ENCODE measurements at regions not wholly inside any gene's neighbourhood (a gene's known extent, or its start where the extent isn't known, plus 50 kb on each side); places are given as distances from the start of the nearest gene placed in this dataset.

DNA sequence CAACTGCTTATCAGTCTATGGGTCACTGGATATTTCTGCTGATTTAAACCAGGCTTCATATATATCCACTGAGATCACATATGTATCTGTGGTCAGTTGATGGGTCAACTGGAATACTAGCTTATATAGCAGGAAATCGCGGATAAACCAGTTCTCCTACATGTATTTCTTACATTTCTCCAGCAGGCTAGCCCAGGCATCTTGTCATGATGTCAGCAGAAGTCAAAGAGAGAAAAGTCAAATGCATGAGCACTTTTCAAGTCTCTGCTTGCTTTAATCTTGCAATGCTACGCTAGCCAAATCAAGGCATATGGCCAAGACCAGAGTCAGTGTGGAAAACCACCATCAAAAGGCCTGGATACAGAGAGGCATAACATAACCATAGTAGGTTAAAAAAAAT lies 1008.8 kb upstream of the DIAPH2 start:
- H3K4me3 ChIP-seq (ENCODE audit: extremely low read depth, insufficient read depth, low read length, poor library complexity, severe bottlenecking): no peak overlapping the region
- no peaks in the 10 kb centered on the region for H3K9me3 ChIP-seq (ENCODE audit: control insufficient read depth, low read length)
- no CpG with 5 or more reads among the region's 3 CpGs for WGBS, 2 experiments (ENCODE audit: insufficient coverage in 2 of 2)
- no peaks in the 10 kb centered on the region for H3K4me1 ChIP-seq (ENCODE audit: control insufficient read depth, insufficient read depth, low read length, poor library complexity, severe bottlenecking)
- no peaks in the 10 kb centered on the region for H3K36me3 ChIP-seq (ENCODE audit: control insufficient read depth, insufficient read depth, low read length)
- no peak overlapping the region for H3K27ac ChIP-seq (ENCODE audit: low read depth, low read length, severe bottlenecking)

DNA sequence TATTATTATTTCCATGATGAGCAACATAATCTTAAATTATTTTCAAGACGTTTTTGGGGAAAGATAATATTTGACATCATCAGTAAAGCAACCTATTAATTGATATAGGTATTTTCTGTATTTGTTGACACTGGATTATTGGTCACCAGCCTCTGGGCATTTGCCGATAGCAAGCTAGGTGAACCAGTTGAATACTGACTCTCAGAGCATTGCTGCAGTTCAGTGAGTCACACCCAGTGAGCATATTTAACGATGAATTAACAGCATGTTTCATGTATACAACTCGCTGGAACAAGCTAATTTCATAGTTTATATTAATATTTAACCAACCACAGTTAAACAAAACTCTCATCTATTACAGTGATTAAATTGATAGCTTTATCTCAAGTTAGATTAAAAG lies 1006.0 kb upstream of the DIAPH2 start:
- Histone ChIP-seq H3K36me3 (ENCODE audit: control insufficient read depth, insufficient read depth, low read length) (no peaks in the 10 kb centered on the region), H3K4me1 (ENCODE audit: control insufficient read depth, insufficient read depth, low read length, poor library complexity, severe bottlenecking) (no peaks in the 10 kb centered on the region), H3K4me3 (ENCODE audit: extremely low read depth, insufficient read depth, low read length, poor library complexity, severe bottlenecking) (no peak overlapping the region), H3K9me3 (ENCODE audit: control insufficient read depth, low read length) (no peaks in the 10 kb centered on the region), H3K27ac (ENCODE audit: low read depth, low read length, severe bottlenecking) (no peak overlapping the region)
- 100% methylated on average over 1 of the region's 4 CpGs for WGBS, 2 experiments (ENCODE audit: insufficient coverage in 2 of 2)

DNA sequence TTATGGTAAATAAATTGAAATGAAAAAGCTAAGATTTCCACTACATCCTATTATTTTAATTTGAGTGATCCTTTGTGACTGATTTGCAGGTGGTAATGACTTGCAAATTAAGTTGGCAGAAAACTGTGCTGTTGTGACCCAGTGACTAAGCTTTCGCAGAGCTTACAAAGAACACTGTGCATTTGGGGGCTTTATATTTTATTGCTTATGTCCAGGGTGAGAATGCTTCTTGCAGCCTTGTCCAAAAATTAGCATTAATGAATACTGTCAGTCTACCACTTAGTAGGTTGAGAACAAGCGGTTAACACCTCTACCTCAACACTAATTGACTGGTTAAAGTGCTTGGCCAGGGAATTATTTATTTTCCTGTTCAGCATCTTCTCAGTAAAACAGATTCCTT lies 991.3 kb upstream of the DIAPH2 start:
- Histone ChIP-seq H3K9me3 (ENCODE audit: control insufficient read depth, low read length) (no peaks in the 10 kb centered on the region), H3K4me3 (ENCODE audit: extremely low read depth, insufficient read depth, low read length, poor library complexity, severe bottlenecking) (no peak overlapping the region), H3K36me3 (ENCODE audit: control insufficient read depth, insufficient read depth, low read length) (no peaks in the 10 kb centered on the region), H3K27ac (ENCODE audit: low read depth, low read length, severe bottlenecking) (no peak overlapping the region), H3K4me1 (ENCODE audit: control insufficient read depth, insufficient read depth, low read length, poor library complexity, severe bottlenecking) (no peaks in the 10 kb centered on the region)
- no CpG with 5 or more reads among the region's 2 CpGs for WGBS, 2 experiments (ENCODE audit: insufficient coverage in 2 of 2)

DNA sequence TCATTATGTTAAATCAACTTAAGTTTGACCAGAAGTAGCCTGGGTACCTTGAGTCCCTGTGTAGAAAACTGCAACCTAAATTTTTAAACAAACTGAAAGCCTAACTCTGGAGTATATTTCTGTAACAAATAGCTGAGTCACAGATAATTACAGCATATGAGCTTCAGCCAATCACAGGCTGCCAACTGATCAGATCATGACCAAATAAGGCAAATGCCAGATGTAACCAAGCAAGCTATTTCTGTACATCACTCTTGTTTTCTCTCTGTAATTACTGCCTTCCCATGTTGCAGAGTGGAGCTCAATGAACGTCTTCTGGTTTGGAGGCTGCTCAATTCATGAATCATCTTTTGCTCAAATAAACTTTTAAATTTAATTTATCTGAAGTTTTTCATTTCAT lies 980.9 kb upstream of the DIAPH2 start:
- Histone ChIP-seq H3K9me3 (ENCODE audit: control insufficient read depth, low read length) (no peaks in the 10 kb centered on the region), H3K27ac (ENCODE audit: low read depth, low read length, severe bottlenecking) (no peak overlapping the region), H3K4me1 (ENCODE audit: control insufficient read depth, insufficient read depth, low read length, poor library complexity, severe bottlenecking) (no peaks in the 10 kb centered on the region), H3K36me3 (ENCODE audit: control insufficient read depth, insufficient read depth, low read length) (no peaks in the 10 kb centered on the region), H3K4me3 (ENCODE audit: extremely low read depth, insufficient read depth, low read length, poor library complexity, severe bottlenecking) (no peak overlapping the region)
- WGBS, 2 experiments (ENCODE audit: insufficient coverage in 2 of 2): no CpG with 5 or more reads among the region's 1 CpG

DNA sequence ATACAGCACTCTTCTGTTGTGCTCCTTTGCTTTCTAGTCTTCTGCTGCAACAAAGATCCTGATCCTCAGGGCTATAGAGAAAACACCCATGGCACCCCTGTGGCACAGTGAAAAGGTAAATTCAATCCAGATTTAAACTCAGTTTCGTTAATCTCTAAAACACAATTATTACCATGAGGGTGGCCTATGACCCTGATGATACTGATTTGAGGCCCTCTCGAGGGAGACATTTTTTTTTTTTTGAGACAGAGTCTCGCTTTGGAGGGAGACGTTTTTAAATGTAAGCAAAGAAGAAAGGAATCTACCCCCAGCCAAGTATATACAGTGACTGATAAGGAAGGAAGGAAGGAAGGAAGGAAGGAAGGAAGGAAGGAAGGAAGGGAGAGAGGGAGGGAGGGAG lies 967.8 kb upstream of the DIAPH2 start:
- WGBS, 2 experiments (ENCODE audit: insufficient coverage in 2 of 2): no CpG with 5 or more reads among the region's 4 CpGs
- no peak overlapping the region for H3K27ac ChIP-seq (ENCODE audit: low read depth, low read length, severe bottlenecking)

DNA sequence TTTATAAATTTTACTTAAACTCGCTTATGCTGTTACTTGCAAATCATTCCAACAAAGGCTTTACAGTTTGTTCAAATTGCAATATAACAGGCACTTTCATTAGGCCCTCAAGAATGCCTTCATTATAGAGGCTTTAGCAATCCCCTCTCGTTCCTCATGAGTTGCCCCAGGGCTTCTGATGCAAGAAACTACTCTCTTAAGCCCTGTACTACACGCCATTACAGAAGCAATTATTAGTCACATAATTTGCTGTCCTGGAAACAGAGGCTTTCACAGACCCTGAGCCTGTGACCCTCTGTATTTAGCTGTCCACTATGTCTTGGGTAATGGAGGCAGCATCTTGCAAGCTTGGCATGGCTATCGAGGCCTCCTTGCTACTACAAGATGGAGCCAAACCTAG lies 965.9 kb upstream of the DIAPH2 start:
- Histone ChIP-seq H3K4me1 (ENCODE audit: control insufficient read depth, insufficient read depth, low read length, poor library complexity, severe bottlenecking) (no peaks in the 10 kb centered on the region), H3K27ac (ENCODE audit: low read depth, low read length, severe bottlenecking) (no peak overlapping the region), H3K9me3 (ENCODE audit: control insufficient read depth, low read length) (no peaks in the 10 kb centered on the region), H3K4me3 (ENCODE audit: extremely low read depth, insufficient read depth, low read length, poor library complexity, severe bottlenecking) (no peak overlapping the region), H3K36me3 (ENCODE audit: control insufficient read depth, insufficient read depth, low read length) (no peaks in the 10 kb centered on the region)
- WGBS, 2 experiments (ENCODE audit: insufficient coverage in 2 of 2): 71 to 94% methylated on average over 1 to 2 of the region's 4 CpGs

More for the DNA sequence above, 967.8 kb upstream of the DIAPH2 start:
- Histone ChIP-seq H3K36me3 (ENCODE audit: control insufficient read depth, insufficient read depth, low read length) (no peaks in the 10 kb centered on the region), H3K9me3 (ENCODE audit: control insufficient read depth, low read length) (no peaks in the 10 kb centered on the region), H3K4me3 (ENCODE audit: extremely low read depth, insufficient read depth, low read length, poor library complexity, severe bottlenecking) (no peak overlapping the region), H3K4me1 (ENCODE audit: control insufficient read depth, insufficient read depth, low read length, poor library complexity, severe bottlenecking) (no peaks in the 10 kb centered on the region)

DNA sequence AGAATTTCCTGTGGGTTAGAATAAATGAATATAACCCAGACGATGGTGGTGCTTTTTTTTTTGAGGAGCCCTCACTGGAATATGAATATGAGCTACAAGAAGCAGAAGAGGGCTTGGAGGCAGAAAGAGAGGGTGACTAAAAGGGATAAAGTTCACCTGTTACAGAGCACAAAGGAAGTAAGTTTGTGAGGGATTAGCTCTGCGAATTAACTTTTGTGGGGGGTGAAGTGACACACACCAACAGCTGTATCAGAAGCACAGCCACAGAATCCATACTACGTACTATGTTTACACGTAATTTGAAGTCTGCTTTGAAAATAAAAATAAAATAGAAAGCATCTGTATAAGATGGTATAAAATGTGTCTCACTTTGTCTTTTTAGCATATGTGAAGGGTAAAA lies 963.6 kb upstream of the DIAPH2 start:
- 100% methylated on average over 1 of the region's 4 CpGs; no CpG with 5 or more reads in 1 of the 2 experiments for WGBS, 2 experiments (ENCODE audit: insufficient coverage in 2 of 2)
- H3K36me3 ChIP-seq (ENCODE audit: control insufficient read depth, insufficient read depth, low read length): no peaks in the 10 kb centered on the region
- no peaks in the 10 kb centered on the region for H3K4me1 ChIP-seq (ENCODE audit: control insufficient read depth, insufficient read depth, low read length, poor library complexity, severe bottlenecking)
- H3K4me3 ChIP-seq (ENCODE audit: extremely low read depth, insufficient read depth, low read length, poor library complexity, severe bottlenecking): no peak overlapping the region
- no peaks in the 10 kb centered on the region for H3K9me3 ChIP-seq (ENCODE audit: control insufficient read depth, low read length)
- no peak overlapping the region for H3K27ac ChIP-seq (ENCODE audit: low read depth, low read length, severe bottlenecking)

DNA sequence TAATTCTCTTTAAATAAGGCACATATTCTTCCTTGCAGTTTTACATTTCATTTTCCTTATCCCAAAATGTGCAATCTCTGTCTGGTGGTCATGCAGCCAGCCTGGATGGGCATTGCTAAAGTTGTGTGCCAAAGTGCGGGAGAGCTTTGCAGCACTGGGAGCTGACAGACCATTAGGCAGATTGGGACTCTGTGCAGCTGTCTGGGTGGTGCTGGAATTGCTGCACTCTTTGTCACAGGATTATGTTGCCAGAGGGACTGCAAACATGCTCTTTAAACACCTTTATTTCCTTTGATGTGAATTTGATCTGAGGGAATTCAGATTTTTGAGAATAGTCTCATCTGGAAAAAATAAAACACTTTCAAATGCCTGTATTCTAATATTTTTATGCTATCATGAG lies 956.2 kb upstream of the DIAPH2 start:
- WGBS, 2 experiments (ENCODE audit: insufficient coverage in 2 of 2): no CpG with 5 or more reads among the region's 1 CpG
- Histone ChIP-seq H3K36me3 (ENCODE audit: control insufficient read depth, insufficient read depth, low read length) (no peaks in the 10 kb centered on the region), H3K9me3 (ENCODE audit: control insufficient read depth, low read length) (no peaks in the 10 kb centered on the region), H3K4me3 (ENCODE audit: extremely low read depth, insufficient read depth, low read length, poor library complexity, severe bottlenecking) (no peak overlapping the region), H3K27ac (ENCODE audit: low read depth, low read length, severe bottlenecking) (no peak overlapping the region), H3K4me1 (ENCODE audit: control insufficient read depth, insufficient read depth, low read length, poor library complexity, severe bottlenecking) (no peaks in the 10 kb centered on the region)

DNA sequence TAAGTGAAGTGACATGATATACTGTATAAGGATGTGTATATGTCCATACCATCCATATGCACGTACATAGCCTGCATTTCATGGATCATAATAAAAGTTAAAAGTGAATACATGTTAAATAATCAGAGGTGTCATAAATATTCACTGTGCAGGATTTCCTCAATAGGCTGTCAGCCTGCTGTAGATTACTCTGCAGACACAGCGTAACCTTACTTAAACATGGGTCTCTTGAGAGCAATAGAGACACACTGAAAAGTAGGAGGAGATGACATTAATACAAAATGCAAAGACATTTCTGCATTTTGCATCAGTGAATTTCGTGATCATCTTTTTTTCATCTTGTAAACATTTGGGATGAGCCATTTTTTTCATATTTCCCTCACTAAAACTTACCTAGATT lies 955.2 kb upstream of the DIAPH2 start:
- H3K4me3 ChIP-seq (ENCODE audit: extremely low read depth, insufficient read depth, low read length, poor library complexity, severe bottlenecking): no peak overlapping the region
- H3K36me3 ChIP-seq (ENCODE audit: control insufficient read depth, insufficient read depth, low read length): no peaks in the 10 kb centered on the region
- no CpG with 5 or more reads among the region's 3 CpGs for WGBS, 2 experiments (ENCODE audit: insufficient coverage in 2 of 2)
- H3K27ac ChIP-seq (ENCODE audit: low read depth, low read length, severe bottlenecking): no peak overlapping the region
- no peaks in the 10 kb centered on the region for H3K9me3 ChIP-seq (ENCODE audit: control insufficient read depth, low read length)
- no peaks in the 10 kb centered on the region for H3K4me1 ChIP-seq (ENCODE audit: control insufficient read depth, insufficient read depth, low read length, poor library complexity, severe bottlenecking)

DNA sequence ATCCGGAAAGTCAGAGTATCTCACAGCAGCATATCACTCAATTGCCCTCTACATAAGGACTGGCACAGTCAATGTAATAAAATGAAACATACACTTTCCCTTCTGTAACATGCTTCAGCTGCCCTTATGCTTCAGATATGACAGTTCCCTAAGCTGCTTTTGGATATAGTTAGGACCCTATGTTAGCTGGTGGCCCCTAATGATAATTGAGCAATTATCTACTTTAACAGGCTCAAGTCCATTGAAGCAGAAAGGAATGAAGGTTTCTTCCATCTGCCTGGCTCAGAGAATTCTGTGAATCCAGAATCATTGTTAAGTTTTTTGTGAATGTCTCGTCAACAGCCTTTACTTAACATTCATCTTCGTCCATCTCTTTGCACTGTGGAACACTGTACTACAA lies 951.2 kb upstream of the DIAPH2 start:
- 100% methylated on average over 2 of the region's 3 CpGs; no CpG with 5 or more reads in 1 of the 2 experiments for WGBS, 2 experiments (ENCODE audit: insufficient coverage in 2 of 2)
- H3K9me3 ChIP-seq (ENCODE audit: control insufficient read depth, low read length): no peaks in the 10 kb centered on the region
- H3K27ac ChIP-seq (ENCODE audit: low read depth, low read length, severe bottlenecking): no peak overlapping the region
- H3K36me3 ChIP-seq (ENCODE audit: control insufficient read depth, insufficient read depth, low read length): no peaks in the 10 kb centered on the region
- H3K4me3 ChIP-seq (ENCODE audit: extremely low read depth, insufficient read depth, low read length, poor library complexity, severe bottlenecking): no peak overlapping the region
- H3K4me1 ChIP-seq (ENCODE audit: control insufficient read depth, insufficient read depth, low read length, poor library complexity, severe bottlenecking): no peaks in the 10 kb centered on the region

DNA sequence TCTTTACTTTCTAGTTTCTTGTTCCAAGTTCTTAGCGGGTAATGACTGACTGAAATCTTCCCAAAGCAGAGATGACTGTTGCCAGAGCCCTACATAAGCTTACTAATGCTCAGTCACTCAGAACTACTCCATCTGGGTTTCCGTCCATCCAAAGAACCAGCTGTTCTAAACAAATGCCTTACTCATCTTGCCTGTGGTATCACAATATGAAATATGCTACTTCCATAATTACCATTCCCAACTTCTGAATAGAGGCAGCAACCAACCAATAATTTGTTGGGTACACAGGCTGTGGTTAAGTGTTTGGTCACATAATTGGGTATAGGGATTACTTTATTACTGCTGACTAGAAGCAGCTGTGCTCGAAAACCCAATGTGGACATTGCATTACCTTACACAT lies 930.2 kb upstream of the DIAPH2 start:
- no peak overlapping the region for H3K4me3 ChIP-seq (ENCODE audit: extremely low read depth, insufficient read depth, low read length, poor library complexity, severe bottlenecking)
- 89% methylated on average over 2 of the region's 3 CpGs; no CpG with 5 or more reads in 1 of the 2 experiments for WGBS, 2 experiments (ENCODE audit: insufficient coverage in 2 of 2)

DNA sequence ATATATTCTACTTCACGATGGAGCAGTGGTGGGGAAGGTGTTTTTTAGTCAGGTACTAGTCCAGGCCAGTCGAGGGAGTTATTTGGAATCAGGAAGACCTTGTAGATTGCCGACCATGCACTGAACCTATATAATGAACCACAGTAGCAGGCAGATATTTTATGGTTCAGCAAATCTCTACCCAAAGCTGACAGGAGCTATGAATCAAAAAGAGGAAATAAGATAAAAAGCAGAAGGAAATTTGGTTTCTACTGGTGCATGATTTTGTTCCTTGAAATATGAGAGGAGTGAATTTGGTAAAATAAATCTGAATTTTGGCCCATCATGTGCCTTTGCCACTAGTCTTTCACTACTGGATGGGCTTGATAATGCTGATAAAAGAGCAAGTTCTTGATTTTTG lies 924.3 kb upstream of the DIAPH2 start:
- no peaks in the 10 kb centered on the region for H3K36me3 ChIP-seq (ENCODE audit: control insufficient read depth, insufficient read depth, low read length)
- no CpG with 5 or more reads among the region's 3 CpGs for WGBS, 2 experiments (ENCODE audit: insufficient coverage in 2 of 2)

More for the DNA sequence above, 930.2 kb upstream of the DIAPH2 start:
- Histone ChIP-seq H3K36me3 (ENCODE audit: control insufficient read depth, insufficient read depth, low read length) (no peaks in the 10 kb centered on the region), H3K4me1 (ENCODE audit: control insufficient read depth, insufficient read depth, low read length, poor library complexity, severe bottlenecking) (no peaks in the 10 kb centered on the region), H3K9me3 (ENCODE audit: control insufficient read depth, low read length) (no peaks in the 10 kb centered on the region), H3K27ac (ENCODE audit: low read depth, low read length, severe bottlenecking) (no peak overlapping the region)

More for the DNA sequence above, 924.3 kb upstream of the DIAPH2 start:
- Histone ChIP-seq H3K4me3 (ENCODE audit: extremely low read depth, insufficient read depth, low read length, poor library complexity, severe bottlenecking) (no peak overlapping the region), H3K27ac (ENCODE audit: low read depth, low read length, severe bottlenecking) (no peak overlapping the region), H3K4me1 (ENCODE audit: control insufficient read depth, insufficient read depth, low read length, poor library complexity, severe bottlenecking) (no peaks in the 10 kb centered on the region), H3K9me3 (ENCODE audit: control insufficient read depth, low read length) (no peaks in the 10 kb centered on the region)
